Stimulated activated memory B cell treated with anti-CD40 and anti-IgM and Interleukin-4, amounts not matched to agents 10 μg/mL and 1 μg/mL and 100 μg/mL, for 72 hours (primary cell): ENCODE measurements at regions not wholly inside any gene's neighbourhood (a gene's known extent, or its start where the extent isn't known, plus 50 kb on each side); places are given as distances from the start of the nearest gene placed in this dataset.

Experiments used
- ATAC-seq: fragments of 150-1000 bp; cut with Tn5 transposase; 2 replicates; pipeline ENCODE4 v1.10.0; 2021
- H3K27ac Mint-ChIP-seq: one replicate; pipeline ENCODE4 v1.8.0; 2022; ENCODE audit warnings: mild to moderate bottlenecking, mixed read lengths
- H3K27me3 Mint-ChIP-seq: one replicate; pipeline ENCODE4 v1.8.0; 2022; ENCODE audit warnings: mixed read lengths
- H3K36me3 Mint-ChIP-seq: one replicate; pipeline ENCODE4 v1.8.0; 2022; ENCODE audit warnings: mixed read lengths
- H3K4me1 Mint-ChIP-seq: one replicate; pipeline ENCODE4 v1.8.0; 2022; ENCODE audit warnings: mixed read lengths
- H3K4me3 Mint-ChIP-seq: one replicate; pipeline ENCODE4 v1.8.0; 2022; ENCODE audit warnings: mild to moderate bottlenecking, moderate library complexity, mixed read lengths
- H3K9me3 Mint-ChIP-seq: one replicate; pipeline ENCODE4 v1.8.0; 2022; ENCODE audit warnings: mixed read lengths

DNA sequence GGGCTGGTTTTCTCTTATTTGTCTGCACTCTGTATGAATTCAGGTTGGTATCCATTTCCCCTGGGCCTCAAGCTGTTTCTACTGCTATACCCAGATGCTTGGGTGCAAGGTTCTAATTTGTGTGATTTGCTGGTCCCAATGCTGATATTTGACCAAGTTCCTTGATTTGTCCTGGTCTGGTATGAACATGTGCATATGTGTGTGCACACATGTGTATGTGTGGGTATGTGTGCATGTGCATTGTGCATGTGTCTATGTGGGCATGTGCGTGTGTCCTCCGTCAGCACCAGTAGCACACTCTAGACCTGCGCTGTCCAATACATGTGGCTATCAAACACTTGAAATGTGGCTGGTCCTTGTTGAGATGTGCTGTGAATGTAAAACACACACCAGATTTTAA lies 102.4 kb upstream of the TSPAN2 start:
- H3K27me3 Mint-ChIP-seq, result peaks cover 20% of the 10 kb centered on the region
- H3K36me3 Mint-ChIP-seq, result no peaks in the 10 kb centered on the region
- H3K9me3 Mint-ChIP-seq, result no peaks in the 10 kb centered on the region
- H3K4me1 Mint-ChIP-seq, result no peaks in the 10 kb centered on the region
- ATAC-seq, result no peak
- no peak overlapping the region for H3K27ac Mint-ChIP-seq
- no peak overlapping the region for H3K4me3 Mint-ChIP-seq

DNA sequence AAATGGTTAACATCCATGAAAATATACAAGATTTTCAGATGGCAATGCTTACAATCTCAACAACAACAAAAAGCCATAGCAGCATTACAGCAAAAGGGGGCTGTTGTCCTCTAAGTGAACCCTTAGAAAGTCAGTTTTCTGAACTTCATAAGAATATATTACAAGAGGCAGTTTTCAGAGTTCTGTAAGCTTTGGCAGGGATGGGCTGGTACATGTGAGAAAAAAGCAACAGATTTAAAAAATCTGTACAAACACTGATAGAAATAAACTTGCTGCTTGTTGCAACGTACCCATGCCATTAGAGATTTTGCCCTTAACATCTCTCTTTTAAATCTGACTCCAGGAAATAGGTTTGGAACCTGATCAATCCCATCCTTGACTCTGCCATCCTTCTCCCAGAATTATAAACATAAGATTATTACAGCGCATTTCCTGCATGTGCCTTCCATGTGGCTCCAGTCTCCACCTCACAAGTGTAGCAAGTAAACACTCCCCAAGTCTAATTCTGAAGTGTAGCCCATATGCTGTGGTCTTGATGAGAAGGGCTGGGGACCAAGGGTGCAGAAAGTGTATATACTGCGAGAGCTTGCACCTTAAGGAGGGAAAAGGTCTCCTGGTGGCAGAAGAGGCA lies 101.4 kb upstream of the TSPAN2 start:
- no peak overlapping the region for H3K27ac Mint-ChIP-seq
- ATAC-seq, result no peak
- no peaks in the 10 kb centered on the region for H3K4me1 Mint-ChIP-seq
- H3K27me3 Mint-ChIP-seq, result peaks cover 20% of the 10 kb centered on the region
- H3K36me3 Mint-ChIP-seq, result no peaks in the 10 kb centered on the region
- H3K9me3 Mint-ChIP-seq, result no peaks in the 10 kb centered on the region
- no peak overlapping the region for H3K4me3 Mint-ChIP-seq

DNA sequence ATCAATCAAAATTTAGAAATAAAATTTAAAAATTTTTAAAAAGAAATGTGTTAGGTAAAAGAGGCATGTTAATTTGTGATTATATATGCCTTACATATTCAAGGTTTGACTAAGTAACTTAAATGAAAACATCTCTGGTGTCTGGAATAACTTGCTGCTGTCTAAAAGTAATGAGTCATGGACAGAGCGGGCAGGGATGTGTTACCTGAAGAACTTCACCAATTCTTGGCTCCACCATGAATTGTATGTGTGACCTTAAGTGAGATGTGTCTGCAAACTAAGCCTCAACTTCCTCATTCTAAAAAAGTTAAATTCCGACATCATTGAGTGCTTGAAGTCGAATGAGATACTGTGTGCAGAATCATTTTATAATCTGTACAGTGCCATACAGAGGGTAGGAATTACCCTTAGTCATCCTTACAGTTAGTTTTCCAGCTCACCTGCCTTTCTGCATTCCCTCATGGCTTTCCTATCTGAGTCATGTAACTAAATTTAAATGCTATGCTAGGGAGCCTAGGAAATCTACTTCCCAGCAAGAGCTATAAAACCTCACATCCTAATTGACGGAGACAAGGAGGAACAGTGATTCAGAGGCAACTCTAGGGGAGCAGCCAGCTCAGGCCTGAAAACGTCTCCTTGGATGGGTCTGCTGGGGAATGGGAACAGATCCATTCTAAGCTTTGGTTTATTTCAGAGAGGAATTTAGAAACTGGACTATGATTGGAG lies 100.7 kb upstream of the TSPAN2 start:
- no peaks in the 10 kb centered on the region for H3K9me3 Mint-ChIP-seq
- no peak for ATAC-seq
- H3K4me3 Mint-ChIP-seq, result no peak overlapping the region
- H3K36me3 Mint-ChIP-seq, result no peaks in the 10 kb centered on the region
- peaks cover 20% of the 10 kb centered on the region for H3K27me3 Mint-ChIP-seq
- H3K27ac Mint-ChIP-seq, result no peak overlapping the region
- H3K4me1 Mint-ChIP-seq, result peaks cover 3% of the 10 kb centered on the region

GRCh38 chr1:115188680-115189395 lies 99.5 kb upstream of the TSPAN2 start:
- Mint-ChIP-seq H3K9me3 (no peaks in the 10 kb centered on the region), H3K4me1 (peaks cover 5% of the 10 kb centered on the region), H3K4me3 (no peak overlapping the region), H3K27ac (no peak overlapping the region), H3K36me3 (no peaks in the 10 kb centered on the region), H3K27me3 (peaks cover 13% of the 10 kb centered on the region)
- ATAC-seq, result no peak

DNA sequence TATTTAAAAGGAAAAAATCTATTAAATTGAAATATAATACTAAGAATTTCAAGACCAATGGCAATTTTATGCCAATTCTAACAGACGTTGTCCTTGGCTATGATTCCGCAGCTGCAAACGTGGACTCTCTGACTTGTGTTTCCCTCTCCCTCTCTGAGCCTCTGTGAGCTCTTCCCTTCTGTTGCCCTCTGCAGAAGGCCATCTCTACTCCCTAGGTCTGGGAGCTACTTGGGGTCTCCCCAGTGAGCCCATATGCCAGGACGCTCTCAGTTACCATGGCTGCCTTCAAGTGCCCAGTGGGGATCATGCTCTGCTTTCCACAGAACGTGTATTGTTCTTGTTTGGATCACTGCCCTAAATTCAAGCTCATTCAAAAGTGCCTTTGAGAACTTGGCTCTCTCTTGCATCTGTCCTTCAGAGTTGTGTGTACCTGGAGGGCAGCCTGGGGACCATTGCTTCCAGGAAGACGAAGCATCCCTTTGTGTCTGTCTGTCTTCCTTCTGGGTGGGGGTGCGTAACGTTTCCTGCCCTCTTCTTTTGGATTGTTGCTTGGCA lies 97.5 kb upstream of the TSPAN2 start:
- no peak for ATAC-seq
- Mint-ChIP-seq H3K4me3 (no peak overlapping the region), H3K27me3 (peaks cover 9% of the 10 kb centered on the region), H3K9me3 (no peaks in the 10 kb centered on the region), H3K27ac (no peak overlapping the region), H3K36me3 (no peaks in the 10 kb centered on the region), H3K4me1 (peaks cover 5% of the 10 kb centered on the region)

DNA sequence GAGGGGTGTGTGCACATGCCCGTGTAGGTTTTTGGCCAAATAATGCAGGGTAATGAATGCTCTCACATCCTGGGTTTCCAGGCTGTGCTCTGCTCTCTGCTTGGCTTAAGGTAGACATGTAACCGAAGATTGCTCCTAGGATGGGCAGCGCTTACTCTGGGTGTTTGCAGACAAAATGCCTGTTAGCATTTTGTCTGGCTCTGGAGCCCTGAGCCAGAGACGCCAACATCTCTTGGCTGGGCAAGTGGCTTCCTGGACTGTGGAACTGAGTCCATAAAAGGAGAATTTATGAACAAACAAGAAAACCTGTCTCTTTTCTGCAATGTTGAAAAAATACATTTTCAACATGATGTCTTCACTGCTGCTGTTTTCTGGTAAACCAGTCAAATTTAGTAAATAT lies 96.0 kb upstream of the TSPAN2 start:
- Mint-ChIP-seq H3K4me1 (peaks cover 5% of the 10 kb centered on the region), H3K36me3 (no peaks in the 10 kb centered on the region), H3K9me3 (no peaks in the 10 kb centered on the region), H3K27ac (no peak overlapping the region), H3K27me3 (peaks cover 10% of the 10 kb centered on the region), H3K4me3 (no peak overlapping the region)
- no peak for ATAC-seq

GRCh38 chr1:115184951-115185331 lies 95.6 kb upstream of the TSPAN2 start:
- no peak overlapping the region for H3K27ac Mint-ChIP-seq
- no peaks in the 10 kb centered on the region for H3K9me3 Mint-ChIP-seq
- H3K27me3 Mint-ChIP-seq, result peaks cover 14% of the 10 kb centered on the region
- no peak overlapping the region for H3K4me3 Mint-ChIP-seq
- no peak for ATAC-seq
- H3K36me3 Mint-ChIP-seq, result no peaks in the 10 kb centered on the region
- H3K4me1 Mint-ChIP-seq, result peaks cover 5% of the 10 kb centered on the region

GRCh38 chr1:115184260-115184950 lies 95.1 kb upstream of the TSPAN2 start:
- H3K36me3 Mint-ChIP-seq, result no peaks in the 10 kb centered on the region
- H3K4me3 Mint-ChIP-seq, result no peak overlapping the region
- H3K27ac Mint-ChIP-seq, result no peak overlapping the region
- no peaks in the 10 kb centered on the region for H3K9me3 Mint-ChIP-seq
- peaks cover 16% of the 10 kb centered on the region for H3K27me3 Mint-ChIP-seq
- ATAC-seq, result peak; percentile 46
- H3K4me1 Mint-ChIP-seq, result peaks cover 5% of the 10 kb centered on the region

- H3K4me3 Mint-ChIP-seq, result no peak overlapping the region
- H3K9me3 Mint-ChIP-seq, result no peaks in the 10 kb centered on the region
- no peaks in the 10 kb centered on the region for H3K36me3 Mint-ChIP-seq
- no peak overlapping the region for H3K27ac Mint-ChIP-seq
- peaks cover 21% of the 10 kb centered on the region for H3K27me3 Mint-ChIP-seq
- ATAC-seq, result no peak
- H3K4me1 Mint-ChIP-seq, result peaks cover 5% of the 10 kb centered on the region
These were observed 94.5 kb upstream of the TSPAN2 start for GRCh38 chr1:115183721-115184259.

GRCh38 chr1:115183158-115183557 lies 93.9 kb upstream of the TSPAN2 start:
- no peaks in the 10 kb centered on the region for H3K36me3 Mint-ChIP-seq
- ATAC-seq, result no peak
- H3K4me3 Mint-ChIP-seq, result no peak overlapping the region
- peaks cover 5% of the 10 kb centered on the region for H3K4me1 Mint-ChIP-seq
- no peak overlapping the region for H3K27ac Mint-ChIP-seq
- H3K9me3 Mint-ChIP-seq, result no peaks in the 10 kb centered on the region
- peaks cover 21% of the 10 kb centered on the region for H3K27me3 Mint-ChIP-seq

DNA sequence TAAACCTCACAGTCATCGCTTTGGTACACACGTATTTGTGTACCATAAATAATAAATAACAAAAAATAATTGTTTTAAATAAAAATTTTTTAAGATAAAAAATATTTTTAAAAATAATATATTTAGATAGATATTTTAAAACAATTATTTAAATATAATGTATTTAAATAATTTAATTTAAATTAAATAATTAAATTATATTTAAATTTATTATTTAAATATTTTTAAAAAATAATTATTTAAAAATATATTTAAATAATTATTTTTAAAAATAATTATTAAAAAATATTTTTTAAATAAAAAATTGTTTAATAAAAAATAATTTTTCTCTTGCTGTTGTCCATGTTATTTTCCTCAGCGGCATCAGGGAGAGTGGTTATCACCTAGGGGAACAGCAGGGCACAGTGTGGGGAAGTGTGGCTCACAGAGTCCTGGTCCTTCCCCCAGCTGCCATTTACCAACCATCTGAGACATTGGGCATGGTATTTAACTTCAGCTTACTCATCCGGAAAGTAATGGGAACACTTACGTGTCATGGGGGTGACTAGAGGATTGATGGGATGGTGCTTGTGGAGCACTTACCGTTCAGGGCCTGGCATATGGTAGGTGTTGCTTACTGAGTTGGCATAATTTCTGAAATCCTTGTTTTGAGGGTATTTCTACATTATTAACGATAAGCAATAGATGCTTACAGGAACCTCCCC lies 92.9 kb upstream of the TSPAN2 start:
- H3K4me1 Mint-ChIP-seq, result peaks cover 5% of the 10 kb centered on the region
- no peak for ATAC-seq
- peaks cover 15% of the 10 kb centered on the region for H3K27me3 Mint-ChIP-seq
- H3K9me3 Mint-ChIP-seq, result no peaks in the 10 kb centered on the region
- no peak overlapping the region for H3K4me3 Mint-ChIP-seq
- no peak overlapping the region for H3K27ac Mint-ChIP-seq
- H3K36me3 Mint-ChIP-seq, result no peaks in the 10 kb centered on the region

DNA sequence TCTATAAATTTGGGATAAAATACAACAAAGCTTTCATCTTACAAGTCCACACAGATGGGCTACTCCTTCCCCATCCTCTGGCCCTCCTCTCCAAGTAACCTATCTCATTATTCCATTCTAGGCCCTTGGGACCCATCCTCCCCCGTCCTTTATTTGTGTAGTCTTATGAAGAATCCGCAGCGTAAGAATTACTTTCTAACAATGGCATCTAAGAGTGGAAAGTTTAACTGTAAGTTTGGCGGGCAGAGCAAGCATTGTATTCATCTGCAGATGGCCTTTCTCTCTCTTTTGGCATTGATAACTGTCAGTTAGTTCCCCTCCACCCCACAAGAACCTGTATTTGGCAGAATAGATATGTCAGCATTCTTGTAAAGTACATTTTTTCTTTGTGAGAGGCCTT lies 91.9 kb upstream of the TSPAN2 start:
- no peak for ATAC-seq
- no peak overlapping the region for H3K4me3 Mint-ChIP-seq
- H3K4me1 Mint-ChIP-seq, result peaks cover 5% of the 10 kb centered on the region
- H3K36me3 Mint-ChIP-seq, result no peaks in the 10 kb centered on the region
- no peak overlapping the region for H3K27ac Mint-ChIP-seq
- H3K9me3 Mint-ChIP-seq, result no peaks in the 10 kb centered on the region
- H3K27me3 Mint-ChIP-seq, result peaks cover 15% of the 10 kb centered on the region

GRCh38 chr1:115179397-115180079 lies 90.2 kb upstream of the TSPAN2 start:
- Mint-ChIP-seq H3K4me3 (no peak overlapping the region), H3K9me3 (no peaks in the 10 kb centered on the region), H3K4me1 (no peaks in the 10 kb centered on the region), H3K27me3 (peaks cover 24% of the 10 kb centered on the region), H3K36me3 (no peaks in the 10 kb centered on the region), H3K27ac (no peak overlapping the region)
- peak; percentile 53 for ATAC-seq

GRCh38 chr1:115176189-115176588 lies 86.9 kb upstream of the TSPAN2 start:
- Mint-ChIP-seq H3K9me3 (no peaks in the 10 kb centered on the region), H3K4me3 (no peak overlapping the region), H3K4me1 (no peaks in the 10 kb centered on the region), H3K27me3 (peaks cover 46% of the 10 kb centered on the region), H3K36me3 (no peaks in the 10 kb centered on the region), H3K27ac (no peak overlapping the region)
- ATAC-seq, result no peak
